ENCODE measurements at regions not wholly inside any gene's neighbourhood (a gene's known extent, or its start where the extent isn't known, plus 50 kb on each side); places are given as distances from the start of the nearest gene placed in this dataset.
"Not testable (repeated sequence)": the region's sequence is repeated elsewhere in the genome, so short reads cannot be mapped to it uniquely, and the experiment has no call there.

DNA sequence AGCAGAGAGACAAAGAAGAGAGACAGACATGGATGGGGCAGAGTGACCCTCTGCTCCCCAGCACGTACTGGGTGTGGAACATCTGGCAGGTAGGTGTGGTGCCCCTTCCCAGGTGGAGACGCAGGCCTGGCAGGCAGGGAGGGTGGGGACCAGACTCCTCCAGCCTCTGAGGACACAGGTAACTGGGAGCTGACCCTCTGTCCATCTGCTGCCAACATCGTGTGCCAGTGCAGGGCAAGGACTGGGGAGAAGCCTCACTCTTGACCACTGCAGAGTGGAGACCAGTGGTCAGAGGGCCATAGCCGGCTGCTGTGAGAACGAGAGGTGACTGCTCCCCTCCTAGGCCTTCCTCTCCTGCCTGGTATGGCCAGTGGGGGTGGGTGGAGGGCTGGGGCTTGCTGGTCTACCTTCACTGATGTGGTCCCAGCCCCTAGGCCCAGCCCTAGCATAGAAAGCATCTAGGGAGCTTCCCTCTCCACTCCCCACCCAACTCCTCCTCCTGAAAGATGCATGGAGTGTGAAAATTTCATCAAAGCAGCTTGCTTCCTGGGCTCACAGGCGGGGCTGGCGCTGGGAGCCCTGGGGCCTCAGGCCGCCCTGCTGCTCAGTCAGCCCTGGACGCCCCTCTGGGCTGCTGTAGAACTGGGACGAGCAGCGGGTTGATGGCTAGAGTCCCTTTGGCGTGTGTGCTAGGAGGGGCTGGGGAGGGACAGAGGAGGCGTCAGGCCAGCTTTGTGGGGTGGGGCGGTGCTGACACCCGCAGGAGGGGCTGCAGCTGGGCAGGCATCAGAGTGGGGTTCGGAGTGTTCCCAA is 90.3 kb downstream of the PLXNA1 start:
- DNase-seq (ENCODE audit: low spot score) = no peak
- TF ChIP-seq, protein P1, sequence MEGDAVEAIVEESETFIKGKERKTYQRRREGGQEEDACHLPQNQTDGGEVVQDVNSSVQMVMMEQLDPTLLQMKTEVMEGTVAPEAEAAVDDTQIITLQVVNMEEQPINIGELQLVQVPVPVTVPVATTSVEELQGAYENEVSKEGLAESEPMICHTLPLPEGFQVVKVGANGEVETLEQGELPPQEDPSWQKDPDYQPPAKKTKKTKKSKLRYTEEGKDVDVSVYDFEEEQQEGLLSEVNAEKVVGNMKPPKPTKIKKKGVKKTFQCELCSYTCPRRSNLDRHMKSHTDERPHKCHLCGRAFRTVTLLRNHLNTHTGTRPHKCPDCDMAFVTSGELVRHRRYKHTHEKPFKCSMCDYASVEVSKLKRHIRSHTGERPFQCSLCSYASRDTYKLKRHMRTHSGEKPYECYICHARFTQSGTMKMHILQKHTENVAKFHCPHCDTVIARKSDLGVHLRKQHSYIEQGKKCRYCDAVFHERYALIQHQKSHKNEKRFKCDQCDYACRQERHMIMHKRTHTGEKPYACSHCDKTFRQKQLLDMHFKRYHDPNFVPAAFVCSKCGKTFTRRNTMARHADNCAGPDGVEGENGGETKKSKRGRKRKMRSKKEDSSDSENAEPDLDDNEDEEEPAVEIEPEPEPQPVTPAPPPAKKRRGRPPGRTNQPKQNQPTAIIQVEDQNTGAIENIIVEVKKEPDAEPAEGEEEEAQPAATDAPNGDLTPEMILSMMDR (IDR thresholded peaks at IDR 0.05; ENCODE audit: extremely low read depth, insufficient read depth, missing control alignments) = no peak
- in situ Hi-C loops (cut with MboI; ENCODE audit: low pct_unique_long_range_greater_than_20kb, low sequenced_read_pairs, unreplicated experiment) = no loop called here

- TF ChIP-seq, protein P1 (IDR thresholded peaks at IDR 0.05; ENCODE audit: extremely low read depth, insufficient read depth, missing control alignments) = no peak
- DNase-seq (ENCODE audit: low spot score) = no peak
- in situ Hi-C loops (cut with MboI; ENCODE audit: low pct_unique_long_range_greater_than_20kb, low sequenced_read_pairs, unreplicated experiment) = no loop called here
Observed at GRCh38 chr3:127073941-127074820, 91.3 kb downstream of the PLXNA1 start.

DNA sequence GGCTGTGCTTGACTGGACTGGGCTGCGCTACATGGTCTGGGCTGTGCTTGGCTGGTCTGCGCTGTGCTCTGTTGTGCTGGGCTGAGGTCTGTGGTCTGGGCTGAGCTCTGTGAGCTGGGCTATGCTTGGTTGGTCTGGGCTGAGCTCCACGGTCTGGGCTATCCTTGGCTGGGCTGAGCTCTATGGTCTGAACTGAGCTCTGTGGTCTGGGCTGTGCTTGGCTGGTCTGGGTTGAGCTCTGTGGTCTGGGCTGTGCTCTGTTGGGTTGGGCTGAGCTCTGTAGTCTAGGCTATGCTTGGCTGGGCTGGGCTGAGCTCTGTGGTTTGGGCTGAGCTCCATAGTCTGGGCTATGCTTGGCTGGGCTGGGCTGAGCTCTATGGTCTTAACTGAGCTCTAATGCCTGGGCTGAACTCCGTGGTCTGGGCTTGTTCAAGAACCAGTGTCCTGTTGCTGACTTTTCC is 92.0 kb downstream of the PLXNA1 start:
- in situ Hi-C loops (cut with MboI; ENCODE audit: low pct_unique_long_range_greater_than_20kb, low sequenced_read_pairs, unreplicated experiment) = no loop called here
- TF ChIP-seq, protein P1 (IDR thresholded peaks at IDR 0.05; ENCODE audit: extremely low read depth, insufficient read depth, missing control alignments) = no peak
- peak; percentile 86 for DNase-seq (ENCODE audit: low spot score)

- DNase-seq (ENCODE audit: low spot score); in situ Hi-C loops (cut with MboI; ENCODE audit: low pct_unique_long_range_greater_than_20kb, low sequenced_read_pairs, unreplicated experiment): not testable (repeated sequence)
Observed at GRCh38 chr3:127076166-127076992, 93.5 kb downstream of the PLXNA1 start.

GRCh38 chr3:127077068-127077467 is 94.2 kb downstream of the PLXNA1 start:
- in situ Hi-C loops (cut with MboI; ENCODE audit: low pct_unique_long_range_greater_than_20kb, low sequenced_read_pairs, unreplicated experiment) = no loop called here
- DNase-seq (ENCODE audit: low spot score) = no peak
- TF ChIP-seq, protein P1 (IDR thresholded peaks at IDR 0.05; ENCODE audit: extremely low read depth, insufficient read depth, missing control alignments) = no peak

DNA sequence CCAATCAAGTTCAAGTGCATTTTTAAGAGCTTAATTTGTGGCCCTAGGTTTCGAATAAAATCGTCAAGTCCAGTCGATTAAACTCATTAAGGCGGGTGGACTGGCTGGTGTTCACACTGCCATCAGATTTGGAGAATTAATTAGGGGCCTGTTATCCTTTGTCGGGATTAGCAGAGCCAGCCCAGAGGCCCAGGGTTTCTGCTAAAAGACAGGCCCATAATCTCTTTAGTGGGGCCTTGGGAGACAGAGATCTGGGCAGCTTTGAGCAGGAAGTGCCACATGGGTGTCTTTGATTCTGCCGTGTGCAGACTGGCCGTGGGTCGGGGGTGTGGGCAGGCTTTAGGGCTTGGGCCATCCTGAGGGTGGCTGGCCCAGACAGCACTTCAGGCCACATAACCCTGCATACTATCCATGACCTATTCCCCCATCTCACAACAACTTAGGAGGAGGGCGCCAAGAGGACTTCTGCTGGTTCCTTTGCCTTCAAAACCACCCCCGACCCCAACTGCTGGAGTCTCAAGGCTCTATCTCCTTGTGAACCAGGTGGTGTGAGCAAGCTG is 94.7 kb downstream of the PLXNA1 start:
- TF ChIP-seq, protein P1 (IDR thresholded peaks at IDR 0.05; ENCODE audit: extremely low read depth, insufficient read depth, missing control alignments) = no peak
- in situ Hi-C loops (cut with MboI; ENCODE audit: low pct_unique_long_range_greater_than_20kb, low sequenced_read_pairs, unreplicated experiment) = no loop called here
- DNase-seq (ENCODE audit: low spot score) = no peak

Data from GM13977 (cell line).